Aorta (tissue), 5 donors: ENCODE measurements at regions not wholly inside any gene's neighbourhood (a gene's known extent, or its start where the extent isn't known, plus 50 kb on each side); places are given as distances from the start of the nearest gene placed in this dataset.

Source experiments
- ATAC-seq: fragments of 200-7000 bp; cut with Tn5 transposase; one replicate; pipeline ENCODE4 v1.9.1; 2022; ENCODE audit warnings: moderate library complexity; ENCODE audit not compliant: low FRiP score
- DNase-seq, 2 donors: peaks; one replicate each; pipeline ENCODE4 v3.0.0-alpha.2; 2020
- H3K27ac ChIP-seq, 2 donors: one replicate each; pipeline ENCODE4 v1.5.1; 2013; ENCODE audit warnings: low read length in 2 of 2, mild to moderate bottlenecking in 2 of 2, moderate library complexity in 2 of 2, control low read depth in 1 of 2, inconsistent platforms in 1 of 2, low read depth in 1 of 2
- H3K27me3 ChIP-seq, 2 donors: one replicate each; pipeline ENCODE4 v1.6.1; 2013; ENCODE audit warnings: control low read depth in 1 of 2, low read length in 1 of 2, mild to moderate bottlenecking in 1 of 2, moderate library complexity in 1 of 2; ENCODE audit not compliant: insufficient read depth in 2 of 2, control insufficient read depth in 1 of 2
- H3K36me3 ChIP-seq, 2 donors: one replicate each; pipeline ENCODE4 v1.6.1; 2013; ENCODE audit warnings: control low read depth in 1 of 2, low read length in 1 of 2, mild to moderate bottlenecking in 1 of 2; ENCODE audit not compliant: insufficient read depth in 2 of 2, control insufficient read depth in 1 of 2
- H3K4me1 ChIP-seq, 2 donors: one replicate each; pipeline ENCODE4 v1.6.1; 2013; ENCODE audit warnings: low read length in 2 of 2, control low read depth in 1 of 2, mild to moderate bottlenecking in 1 of 2, moderate library complexity in 1 of 2; ENCODE audit not compliant: insufficient read depth in 2 of 2, control insufficient read depth in 1 of 2
- H3K4me3 ChIP-seq, 2 donors: one replicate each; pipeline ENCODE4 v1.5.1; 2013; ENCODE audit warnings: low read length in 2 of 2, control low read depth in 1 of 2, mild to moderate bottlenecking in 1 of 2
- H3K9me3 ChIP-seq: one replicate; pipeline ENCODE4 v1.6.1; 2013; ENCODE audit warnings: mild to moderate bottlenecking, low read length; ENCODE audit not compliant: control insufficient read depth
- WGBS, 2 donors: extraction: QIAGEN DNeasy Blood & Tissue Kit; methylation state at CpG; one replicate each; pipeline ENCODE4 v1.1.7; 2013; 5-methylcytosine and 5-hydroxymethylcytosine counted together
- intact Hi-C, 2 donors: fragments of 100-400 bp; cut with DNase I; formaldehyde crosslinking; loops; one replicate each; pipeline versions ENCODE4 v1.14.2 to v1.15.0; 2022
- donor health status: healthy with polysubstance abuse.
- donor health status: Bipolar disorder and iron deficiency.
- donor health status: DM: no; HTN: no; CAD: no.
- donor health status: DM: no; HTN: no; CAD: no.
- donor health status: DM: yes; HTN: yes; CAD: no.

- no peak for ATAC-seq
- H3K4me1 ChIP-seq, result no peaks in the 10 kb centered on the region
- no peaks in the 10 kb centered on the region for H3K9me3 ChIP-seq
- no peak overlapping the region for H3K4me3 ChIP-seq
- intact Hi-C loops, result no loop called here
- DNase-seq, result no peak
- WGBS, 2 donors, result 48 to 68% methylated on average over 2 of the region's 2 CpGs
- no peaks in the 10 kb centered on the region for H3K27me3 ChIP-seq
- H3K36me3 ChIP-seq, result no peaks in the 10 kb centered on the region
- no peak overlapping the region for H3K27ac ChIP-seq
Measured at GRCh38 chr3:109643590-109643989, 306.2 kb upstream of the DPPA4 start.

- no peaks in the 10 kb centered on the region for H3K9me3 ChIP-seq
- intact Hi-C loops, result no loop called here
- 71 to 81% methylated on average over 2 of the region's 2 CpGs for WGBS, 2 donors
- H3K27ac ChIP-seq, result no peak overlapping the region
- H3K4me1 ChIP-seq, result no peaks in the 10 kb centered on the region
- H3K27me3 ChIP-seq, result no peaks in the 10 kb centered on the region
- H3K4me3 ChIP-seq, result no peak overlapping the region
- ATAC-seq (no peak), DNase-seq (no peak)
- no peaks in the 10 kb centered on the region for H3K36me3 ChIP-seq
Measured at GRCh38 chr3:109644332-109644731, 307.0 kb upstream of the DPPA4 start.

GRCh38 chr3:109644746-109645145 is 307.4 kb upstream of the DPPA4 start:
- Histone ChIP-seq H3K27me3 (no peaks in the 10 kb centered on the region), H3K27ac (no peak overlapping the region), H3K4me3 (no peak overlapping the region), H3K4me1 (no peaks in the 10 kb centered on the region), H3K36me3 (no peaks in the 10 kb centered on the region), H3K9me3 (no peaks in the 10 kb centered on the region)
- WGBS, 2 donors, result 36 to 46% methylated on average over 3 of the region's 3 CpGs
- ATAC-seq (no peak), DNase-seq (no peak)
- intact Hi-C loops, result no loop called here

- Histone ChIP-seq H3K4me3 (no peak overlapping the region), H3K9me3 (no peaks in the 10 kb centered on the region), H3K27ac (no peak overlapping the region), H3K27me3 (no peaks in the 10 kb centered on the region), H3K36me3 (no peaks in the 10 kb centered on the region), H3K4me1 (no peaks in the 10 kb centered on the region)
- intact Hi-C loops, result no loop called here
- 35 to 37% methylated on average over 6 of the region's 6 CpGs for WGBS, 2 donors
- ATAC-seq (no peak), DNase-seq (no peak)
Measured at GRCh38 chr3:109648027-109648426, 310.7 kb upstream of the DPPA4 start.

GRCh38 chr3:109656225-109656624 is 318.9 kb upstream of the DPPA4 start:
- no peak for ATAC-seq
- Histone ChIP-seq H3K4me3 (no peak overlapping the region), H3K27me3 (no peaks in the 10 kb centered on the region), H3K9me3 (no peaks in the 10 kb centered on the region), H3K36me3 (no peaks in the 10 kb centered on the region), H3K27ac (no peak overlapping the region), H3K4me1 (peaks cover 0 to 3% of the 10 kb centered on the region in 2 donors)
- DNase-seq, result no peak
- intact Hi-C loops, result no loop called here

GRCh38 chr3:109678600-109678999 is 341.3 kb upstream of the DPPA4 start:
- Histone ChIP-seq H3K27ac (no peak overlapping the region), H3K9me3 (no peaks in the 10 kb centered on the region), H3K4me1 (no peaks in the 10 kb centered on the region), H3K4me3 (no peak overlapping the region), H3K36me3 (no peaks in the 10 kb centered on the region), H3K27me3 (no peaks in the 10 kb centered on the region)
- ATAC-seq, result no peak
- intact Hi-C loops, result no loop called here
- DNase-seq, result no peak

GRCh38 chr3:109679664-109680063 is 342.3 kb upstream of the DPPA4 start:
- no peak overlapping the region for H3K4me3 ChIP-seq
- no peaks in the 10 kb centered on the region for H3K4me1 ChIP-seq
- DNase-seq (no peak), ATAC-seq (no peak)
- 62 to 66% methylated on average over 4 of the region's 4 CpGs for WGBS, 2 donors
- H3K27ac ChIP-seq, result no peak overlapping the region
- no peaks in the 10 kb centered on the region for H3K9me3 ChIP-seq
- intact Hi-C loops, result loop anchor here in 1 of 2 donors (10.0 kb wide), 2 partner anchors 125 to 1395 kb away; partner anchors contain the start of gene NECTIN3
- no peaks in the 10 kb centered on the region for H3K36me3 ChIP-seq
- no peaks in the 10 kb centered on the region for H3K27me3 ChIP-seq

- Histone ChIP-seq H3K4me3 (no peak overlapping the region), H3K36me3 (no peaks in the 10 kb centered on the region), H3K4me1 (no peaks in the 10 kb centered on the region), H3K9me3 (no peaks in the 10 kb centered on the region), H3K27ac (no peak overlapping the region), H3K27me3 (no peaks in the 10 kb centered on the region)
- intact Hi-C loops, result loop anchor here in 1 of 2 donors (10.0 kb wide), 2 partner anchors 129 to 1391 kb away; partner anchors contain the start of gene NECTIN3
- DNase-seq (no peak), ATAC-seq (no peak)
Measured at GRCh38 chr3:109683746-109684145, 346.4 kb upstream of the DPPA4 start.

GRCh38 chr3:109685084-109686079 is 348.0 kb upstream of the DPPA4 start:
- H3K4me1 ChIP-seq, result no peaks in the 10 kb centered on the region
- no peaks in the 10 kb centered on the region for H3K36me3 ChIP-seq
- peak; percentile 92 for ATAC-seq
- H3K27me3 ChIP-seq, result no peaks in the 10 kb centered on the region
- DNase-seq, result peak; percentile 93 to 94
- H3K27ac ChIP-seq, result peak overlapping the region; percentile 59 to 92
- 9 to 14% methylated on average over 5 of the region's 5 CpGs for WGBS, 2 donors
- intact Hi-C loops, result loop anchor here in 1 of 2 donors (10.0 kb wide), 2 partner anchors 131 to 1389 kb away; partner anchors contain the start of gene NECTIN3
- H3K9me3 ChIP-seq, result no peaks in the 10 kb centered on the region
- H3K4me3 ChIP-seq, result no peak overlapping the region
